ENCODE measurements at regions not wholly inside any gene's neighbourhood (a gene's known extent, or its start where the extent isn't known, plus 50 kb on each side); places are given as distances from the start of the nearest gene placed in this dataset.

GRCh38 chr4:96509039-96509741 lies 669.3 kb downstream of the PDHA2 start:
- H4K20me1 ChIP-seq (replicated peaks; ENCODE audit: insufficient read depth): no peaks in the 10 kb centered on the region
- DNase-seq (ENCODE audit: low spot score): no peak
- no peaks in the 10 kb centered on the region for H3K27me3 Mint-ChIP-seq (ENCODE audit: insufficient read depth, low read depth, poor library complexity)

More at GRCh38 chr4:96509039-96509741, 669.3 kb downstream of the PDHA2 start:
- H3K4me1 Mint-ChIP-seq: no peaks in the 10 kb centered on the region
- Histone ChIP-seq H3K9me2 (ENCODE audit: insufficient read depth) (peaks cover 4% of the 10 kb centered on the region; the same call in 1 of the 2 replicates), H2AFZ (no peak overlapping the region; the same call in 1 of the 2 replicates), H3K4me3 (no peak overlapping the region), H3K79me2 (replicated peaks; ENCODE audit: insufficient read depth) (no peaks in the 10 kb centered on the region), H3K4me2 (no peak overlapping the region), H3K27ac (ENCODE audit: low read depth) (no peak overlapping the region), H3F3A (replicated peaks; ENCODE audit: low read depth) (no peaks in the 10 kb centered on the region), H3K4me1 (ENCODE audit: insufficient read depth) (no peaks in the 10 kb centered on the region), H3K27me3 (ENCODE audit: insufficient read depth) (no peaks in the 10 kb centered on the region), H3K36me3 (ENCODE audit: insufficient read depth) (no peaks in the 10 kb centered on the region)
- H3K36me3 Mint-ChIP-seq (ENCODE audit: low read depth): no peaks in the 10 kb centered on the region; the same call in 1 of the 3 replicates
- no peak for ATAC-seq
- no peak overlapping the region for H3K27ac Mint-ChIP-seq
- peaks cover 2% of the 10 kb centered on the region; the same call in 1 of the 3 replicates for H3K9me3 Mint-ChIP-seq
- TF ChIP-seq CTCF (conservative IDR thresholded peaks at IDR 0.05; ENCODE audit: low read depth in 2 of 2): no peak
- no peak for TF ChIP-seq CREB1 (CRISPR knock-in tag; IDR thresholded peaks at IDR 0.05; ENCODE audit: low read depth)
- no peak for TF ChIP-seq ZNF331 (CRISPR knock-in tag; IDR thresholded peaks at IDR 0.05; ENCODE audit: low read depth)
- TF ChIP-seq ZNF114 (CRISPR knock-in tag; IDR thresholded peaks at IDR 0.05): no peak
- no peak for TF ChIP-seq REST (IDR thresholded peaks at IDR 0.05; ENCODE audit: unreplicated experiment)
- TF ChIP-seq NANOG (IDR thresholded peaks at IDR 0.05; ENCODE audit: borderline replicate concordance): no peak
- no peak for TF ChIP-seq POLR2AphosphoS5 (IDR thresholded peaks at IDR 0.05; ENCODE audit: low read depth)
- no peak for TF ChIP-seq JUNB (IDR thresholded peaks at IDR 0.05; ENCODE audit: unreplicated experiment)
- TF ChIP-seq STAT1 (IDR thresholded peaks at IDR 0.05; ENCODE audit: unreplicated experiment): no peak
- TF ChIP-seq EZH2 (IDR thresholded peaks at IDR 0.05; ENCODE audit: low read depth, unreplicated experiment): no peak
- no peak for TF ChIP-seq EZH2phosphoT487 (IDR thresholded peaks at IDR 0.05; ENCODE audit: unreplicated experiment)
- no peak for TF ChIP-seq ETS1 (IDR thresholded peaks at IDR 0.05)
- TF ChIP-seq ZNF462 (CRISPR knock-in tag; IDR thresholded peaks at IDR 0.05): no peak
- no peak overlapping the region for H3K4me3 Mint-ChIP-seq

Data from GM23338 (cell line).